PFSK-1 (cell line): ENCODE measurements at regions not wholly inside any gene's neighbourhood (a gene's known extent, or its start where the extent isn't known, plus 50 kb on each side); places are given as distances from the start of the nearest gene placed in this dataset.

ENCODE experiments used
- FOXP2 ChIP-seq: optimal IDR thresholded peaks from 2 replicates; pipeline ENCODE3; 2011; ENCODE audit warnings: borderline replicate concordance, control low read depth, inconsistent platforms; ENCODE audit not compliant: insufficient read depth; ENCODE audit errors: extremely low read length, extremely low read depth
- POLR2AphosphoS5 ChIP-seq: IDR thresholded peaks from 2 replicates; pipeline ENCODE4 v1.6.1; 2012; ENCODE audit warnings: low read depth, mild to moderate bottlenecking, control low read depth, low read length, moderate library complexity
- SIN3A ChIP-seq: IDR thresholded peaks from 2 replicates; pipeline ENCODE4 v1.6.1; 2012; ENCODE audit warnings: mild to moderate bottlenecking, low read length, moderate library complexity, borderline replicate concordance; ENCODE audit not compliant: insufficient read depth
- TAF1 ChIP-seq: IDR thresholded peaks from 2 replicates; pipeline ENCODE4 v1.6.1; 2012; ENCODE audit warnings: low read length, control low read depth, borderline replicate concordance; ENCODE audit not compliant: insufficient read depth
- TF ChIP-seq, protein P1 (sequence below), 2 experiments: IDR thresholded peaks; 2 replicates each; pipeline versions ENCODE4 v1.6.1 to v1.8.0; 2011 to 2012; ENCODE audit warnings: low read depth in 2 of 2, low read length in 2 of 2, control low read depth in 1 of 2, inconsistent platforms in 1 of 2, mild to moderate bottlenecking in 1 of 2, moderate library complexity in 1 of 2; ENCODE audit not compliant: insufficient read depth in 1 of 2

DNA sequence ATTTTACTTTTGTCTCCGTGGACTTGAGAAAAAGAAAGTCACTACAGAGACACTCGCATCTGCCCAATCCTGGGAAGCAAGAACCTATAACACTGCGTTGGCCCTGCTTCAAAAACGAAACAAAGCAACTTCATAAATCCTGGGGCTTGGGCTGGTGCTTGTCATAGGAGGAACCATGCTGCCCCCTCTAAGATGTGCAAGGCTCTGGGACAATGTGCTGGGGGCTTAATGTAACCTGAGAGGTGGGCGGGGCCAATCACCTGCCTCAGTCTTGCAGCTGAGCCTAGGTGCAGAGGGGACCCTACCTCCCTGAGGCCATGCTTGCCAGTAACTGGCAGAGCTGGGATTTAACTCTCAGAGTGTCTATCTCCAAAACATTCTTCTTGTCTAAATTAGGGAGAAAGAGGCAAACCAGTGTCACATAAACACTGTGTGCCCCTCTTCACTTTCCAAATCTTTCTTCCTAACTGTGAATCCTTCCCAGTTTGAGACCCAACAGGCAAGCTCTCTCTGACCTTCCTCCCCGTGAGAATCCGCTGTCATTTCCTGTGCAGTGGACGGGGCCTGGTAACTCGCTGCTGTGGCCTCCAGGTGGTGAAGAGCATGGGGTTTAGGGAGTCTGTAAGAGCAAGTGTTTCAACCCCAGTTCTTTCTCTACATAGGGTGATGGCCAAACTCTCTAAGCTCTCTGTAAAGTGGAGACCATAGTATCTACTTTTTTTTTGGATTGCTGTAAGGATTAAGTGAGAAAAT lies 115.1 kb downstream of the ACKR3 start:
- TF ChIP-seq TAF1 (no peak), FOXP2 (no peak), SIN3A (no peak), POLR2AphosphoS5 (no peak)
- TF ChIP-seq, protein P1, sequence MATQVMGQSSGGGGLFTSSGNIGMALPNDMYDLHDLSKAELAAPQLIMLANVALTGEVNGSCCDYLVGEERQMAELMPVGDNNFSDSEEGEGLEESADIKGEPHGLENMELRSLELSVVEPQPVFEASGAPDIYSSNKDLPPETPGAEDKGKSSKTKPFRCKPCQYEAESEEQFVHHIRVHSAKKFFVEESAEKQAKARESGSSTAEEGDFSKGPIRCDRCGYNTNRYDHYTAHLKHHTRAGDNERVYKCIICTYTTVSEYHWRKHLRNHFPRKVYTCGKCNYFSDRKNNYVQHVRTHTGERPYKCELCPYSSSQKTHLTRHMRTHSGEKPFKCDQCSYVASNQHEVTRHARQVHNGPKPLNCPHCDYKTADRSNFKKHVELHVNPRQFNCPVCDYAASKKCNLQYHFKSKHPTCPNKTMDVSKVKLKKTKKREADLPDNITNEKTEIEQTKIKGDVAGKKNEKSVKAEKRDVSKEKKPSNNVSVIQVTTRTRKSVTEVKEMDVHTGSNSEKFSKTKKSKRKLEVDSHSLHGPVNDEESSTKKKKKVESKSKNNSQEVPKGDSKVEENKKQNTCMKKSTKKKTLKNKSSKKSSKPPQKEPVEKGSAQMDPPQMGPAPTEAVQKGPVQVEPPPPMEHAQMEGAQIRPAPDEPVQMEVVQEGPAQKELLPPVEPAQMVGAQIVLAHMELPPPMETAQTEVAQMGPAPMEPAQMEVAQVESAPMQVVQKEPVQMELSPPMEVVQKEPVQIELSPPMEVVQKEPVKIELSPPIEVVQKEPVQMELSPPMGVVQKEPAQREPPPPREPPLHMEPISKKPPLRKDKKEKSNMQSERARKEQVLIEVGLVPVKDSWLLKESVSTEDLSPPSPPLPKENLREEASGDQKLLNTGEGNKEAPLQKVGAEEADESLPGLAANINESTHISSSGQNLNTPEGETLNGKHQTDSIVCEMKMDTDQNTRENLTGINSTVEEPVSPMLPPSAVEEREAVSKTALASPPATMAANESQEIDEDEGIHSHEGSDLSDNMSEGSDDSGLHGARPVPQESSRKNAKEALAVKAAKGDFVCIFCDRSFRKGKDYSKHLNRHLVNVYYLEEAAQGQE (IDR thresholded peaks at IDR 0.05; ENCODE audit: insufficient read depth in 1 of 2, low read depth in 2 of 2, low read length in 2 of 2) = no peak

DNA sequence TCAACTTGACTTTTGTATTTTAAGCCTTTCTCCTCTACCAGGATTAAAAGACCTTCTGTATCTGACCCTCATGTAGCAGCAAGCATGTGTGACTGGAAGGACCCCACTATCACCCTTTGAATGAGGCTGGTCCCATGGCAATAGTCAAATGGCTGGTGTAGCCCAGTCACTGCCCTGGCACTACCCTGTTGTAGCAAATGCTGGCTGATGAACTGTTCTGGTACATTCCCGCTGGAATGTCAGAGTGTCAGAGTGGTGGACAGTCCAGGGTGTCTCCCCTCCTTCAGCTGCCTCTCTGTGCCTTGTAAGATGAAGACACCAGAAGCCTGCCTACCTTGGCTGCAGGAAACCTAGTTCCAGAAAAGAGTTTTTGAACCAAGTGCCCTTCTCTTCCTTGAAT lies 115.7 kb downstream of the ACKR3 start:
- TF ChIP-seq, protein P1 (IDR thresholded peaks at IDR 0.05; ENCODE audit: insufficient read depth in 1 of 2, low read depth in 2 of 2, low read length in 2 of 2) = no peak
- no peak for TF ChIP-seq TAF1
- no peak for TF ChIP-seq SIN3A
- TF ChIP-seq FOXP2 = no peak
- no peak for TF ChIP-seq POLR2AphosphoS5

DNA sequence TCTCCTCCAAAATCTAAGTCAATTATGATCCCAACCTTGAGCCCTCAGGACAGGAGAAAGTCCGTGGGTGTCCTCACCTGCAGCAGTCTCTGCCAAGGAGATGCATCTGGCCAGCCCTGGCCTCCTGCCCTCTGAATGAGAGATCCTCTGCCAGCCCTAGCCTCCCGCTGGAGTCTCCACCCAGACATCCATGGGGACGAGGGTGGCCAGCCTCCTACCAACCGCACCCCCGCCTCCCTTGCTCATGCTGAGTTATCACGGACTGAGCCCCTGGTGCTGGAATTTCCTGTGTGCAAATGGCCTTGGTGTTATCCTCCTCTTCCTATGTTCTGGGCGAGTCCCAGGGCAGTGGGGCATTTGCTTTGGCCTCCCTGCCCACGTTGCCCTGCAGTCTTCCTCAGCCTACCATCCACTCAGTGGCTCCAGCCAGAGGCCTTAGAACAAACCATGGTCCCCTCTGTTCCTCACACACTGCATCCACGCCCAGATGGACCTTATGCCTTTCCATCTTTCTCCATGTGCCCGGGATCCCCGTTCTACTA lies 116.4 kb downstream of the ACKR3 start:
- TF ChIP-seq TAF1 = no peak
- TF ChIP-seq FOXP2 = no peak
- TF ChIP-seq POLR2AphosphoS5 = no peak
- TF ChIP-seq, protein P1 (IDR thresholded peaks at IDR 0.05; ENCODE audit: insufficient read depth in 1 of 2, low read depth in 2 of 2, low read length in 2 of 2) = no peak
- TF ChIP-seq SIN3A = no peak

DNA sequence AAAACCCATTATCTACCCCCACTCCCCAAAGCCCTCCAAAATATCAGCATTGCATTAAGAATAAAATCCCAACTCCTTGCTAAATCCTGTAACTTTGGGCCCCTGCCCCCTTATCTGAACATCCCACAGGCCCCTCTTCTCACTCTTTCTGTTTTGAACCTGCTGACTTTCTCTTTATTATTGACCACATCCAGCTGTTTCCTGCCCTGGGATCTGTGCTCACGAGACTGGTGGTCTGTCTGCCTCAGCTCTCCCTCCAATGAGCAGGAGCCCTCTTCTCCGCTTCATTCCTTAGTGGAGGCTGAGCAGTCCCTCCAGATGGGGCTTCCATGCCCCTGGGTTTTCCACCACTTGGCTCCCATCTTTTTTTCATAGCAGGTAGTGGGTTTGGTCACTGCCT lies 116.9 kb downstream of the ACKR3 start:
- TF ChIP-seq FOXP2 = no peak
- no peak for TF ChIP-seq POLR2AphosphoS5
- TF ChIP-seq SIN3A = no peak

DNA sequence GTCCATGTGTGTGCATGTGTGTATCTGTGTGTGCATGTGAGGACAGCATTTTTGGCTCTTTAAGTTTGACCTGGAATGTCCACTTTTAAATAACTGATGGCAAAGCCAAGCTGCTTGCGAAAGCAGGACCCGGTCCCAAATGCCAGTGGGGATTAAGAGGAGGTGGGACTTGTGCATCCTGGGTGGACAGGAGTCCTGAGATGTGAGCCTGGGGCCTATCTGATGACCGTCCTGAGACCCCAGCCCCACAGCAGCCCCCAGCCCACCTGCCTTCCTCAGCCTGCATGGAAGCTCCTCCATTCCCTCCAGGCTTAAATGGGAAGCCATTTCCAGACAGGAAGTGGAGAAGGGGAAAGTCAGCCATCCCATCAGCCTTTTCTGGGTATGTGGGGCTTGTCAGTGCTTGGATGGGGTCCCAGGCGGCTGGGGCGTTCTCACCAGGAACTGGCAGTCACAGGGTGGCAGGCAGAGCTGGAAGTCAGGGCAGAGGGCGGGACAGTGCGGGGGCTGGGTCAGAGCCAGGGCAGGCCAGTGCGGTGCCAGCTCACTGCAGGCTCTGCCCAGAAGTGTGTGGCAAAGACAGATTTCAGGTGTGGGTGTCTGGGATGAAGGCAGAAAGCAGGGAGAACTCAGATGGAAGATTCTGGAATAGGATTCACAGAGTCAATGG lies 117.8 kb downstream of the ACKR3 start:
- TF ChIP-seq FOXP2 (no peak), SIN3A (no peak), POLR2AphosphoS5 (no peak)
- TF ChIP-seq, protein P1 (IDR thresholded peaks at IDR 0.05; ENCODE audit: insufficient read depth in 1 of 2, low read depth in 2 of 2, low read length in 2 of 2) = no peak
